ENCODE measurements at regions not wholly inside any gene's neighbourhood (a gene's known extent, or its start where the extent isn't known, plus 50 kb on each side); places are given as distances from the start of the nearest gene placed in this dataset.

DNA sequence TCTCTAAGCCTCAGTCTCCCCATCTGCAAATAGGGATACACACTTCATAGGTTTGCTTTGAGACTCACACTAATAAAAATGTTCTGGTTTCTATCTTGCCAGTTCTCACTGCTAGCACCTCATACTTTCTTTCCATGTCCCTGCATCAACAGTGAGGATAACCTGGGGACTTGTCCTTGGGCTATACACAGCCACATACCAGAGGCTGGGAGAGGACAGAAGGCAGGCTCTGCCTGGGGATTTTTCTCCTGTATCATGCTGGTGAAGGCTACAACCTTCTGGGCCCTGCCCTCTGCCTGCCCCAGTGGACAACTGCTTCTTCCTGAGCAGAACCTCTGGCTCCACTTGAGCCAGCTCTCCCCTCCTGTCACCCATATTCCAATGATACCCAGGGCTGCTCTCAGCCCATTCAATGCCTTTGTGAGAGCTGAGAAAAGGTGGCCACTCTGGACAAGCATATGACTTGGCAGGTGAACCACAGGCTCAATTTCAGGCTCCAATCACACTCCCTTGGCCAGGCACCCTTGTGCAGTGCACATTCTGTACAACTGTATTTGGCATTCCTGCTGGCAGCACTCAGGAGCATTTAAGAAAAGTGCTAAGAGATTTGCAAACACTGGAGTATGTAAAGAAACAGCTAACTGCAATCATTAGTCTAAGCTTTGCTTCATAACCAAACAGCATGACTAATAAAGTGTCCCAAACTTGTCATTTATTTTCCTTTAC, 135.8 kb upstream of the VRK1 start:
- Mint-ChIP-seq H3K4me1 (ENCODE audit: low read depth) (no peaks in the 10 kb centered on the region), H3K9me3 (peaks cover 4% of the 10 kb centered on the region), H3K27me3 (peaks cover 54% of the 10 kb centered on the region), H3K4me3 (no peak overlapping the region), H3K36me3 (ENCODE audit: low read depth) (no peaks in the 10 kb centered on the region), H3K27ac (no peak overlapping the region)

DNA sequence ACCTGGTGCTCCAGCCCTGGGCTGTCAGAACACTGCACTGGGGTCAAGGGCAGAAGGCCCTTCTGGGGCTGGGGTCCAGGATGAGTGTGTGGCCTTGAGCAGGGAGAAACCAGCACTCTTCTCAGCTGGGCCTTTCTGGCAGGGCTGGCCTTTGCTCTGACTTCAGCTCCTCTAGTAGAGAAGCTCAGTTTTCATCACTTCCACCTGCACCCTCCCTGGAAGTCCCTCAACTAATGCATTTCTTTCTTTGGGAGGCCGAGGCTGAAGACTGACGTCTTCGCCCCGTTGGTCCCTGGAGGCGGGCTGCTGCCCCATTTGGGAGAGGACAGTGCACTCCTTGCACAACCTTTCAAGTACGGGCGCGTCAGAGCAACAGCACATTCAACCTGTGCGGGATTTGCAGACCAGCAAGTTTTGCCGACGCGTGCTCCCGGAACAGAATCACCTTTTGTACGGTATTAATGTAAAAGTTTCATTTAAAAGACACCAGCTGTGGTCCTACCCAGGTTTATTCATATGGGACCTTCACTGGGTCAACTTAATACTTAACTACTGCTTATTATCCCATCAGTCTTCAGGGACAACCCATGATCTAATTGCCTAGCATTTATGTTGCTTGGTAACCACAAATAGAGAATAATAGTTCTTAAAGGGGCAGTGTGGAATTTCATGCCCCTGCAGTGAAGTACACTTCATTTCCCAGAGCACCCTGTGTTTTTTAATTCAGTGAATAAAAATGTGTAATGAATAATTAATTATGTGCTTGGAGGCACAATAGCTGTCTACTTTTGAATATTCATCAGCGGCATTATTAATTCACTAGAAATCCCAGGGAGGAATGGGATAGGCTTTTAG, 134.8 kb upstream of the VRK1 start:
- H3K4me1 Mint-ChIP-seq (ENCODE audit: low read depth), result no peaks in the 10 kb centered on the region
- H3K4me3 Mint-ChIP-seq, result no peak overlapping the region
- no peak overlapping the region for H3K27ac Mint-ChIP-seq
- H3K27me3 Mint-ChIP-seq, result peaks cover 55% of the 10 kb centered on the region
- H3K9me3 Mint-ChIP-seq, result peaks cover 4% of the 10 kb centered on the region
- no peaks in the 10 kb centered on the region for H3K36me3 Mint-ChIP-seq (ENCODE audit: low read depth)

DNA sequence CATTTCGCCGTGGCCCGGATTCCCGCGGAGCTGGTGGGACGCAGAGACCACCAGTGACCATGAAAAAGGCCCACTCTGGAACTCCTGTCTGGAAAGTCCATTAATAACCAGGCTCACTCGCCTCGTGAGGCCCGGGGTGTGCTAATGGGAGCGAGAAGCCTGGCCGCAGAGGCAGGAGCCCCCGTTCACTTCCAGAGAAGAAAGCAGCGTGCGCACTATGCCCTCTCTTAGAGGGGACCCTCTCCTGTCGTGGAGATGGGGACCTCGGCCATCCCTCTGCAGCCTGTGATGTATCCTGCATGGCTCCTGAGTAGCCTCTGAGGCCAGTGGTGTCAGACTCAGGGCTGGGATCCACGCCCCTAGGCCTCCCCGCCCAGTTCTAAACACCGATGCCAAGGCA, 134.1 kb upstream of the VRK1 start:
- Mint-ChIP-seq H3K27me3 (peaks cover 54% of the 10 kb centered on the region), H3K4me1 (ENCODE audit: low read depth) (no peaks in the 10 kb centered on the region), H3K36me3 (ENCODE audit: low read depth) (no peaks in the 10 kb centered on the region), H3K4me3 (no peak overlapping the region), H3K27ac (no peak overlapping the region), H3K9me3 (peaks cover 4% of the 10 kb centered on the region)

DNA sequence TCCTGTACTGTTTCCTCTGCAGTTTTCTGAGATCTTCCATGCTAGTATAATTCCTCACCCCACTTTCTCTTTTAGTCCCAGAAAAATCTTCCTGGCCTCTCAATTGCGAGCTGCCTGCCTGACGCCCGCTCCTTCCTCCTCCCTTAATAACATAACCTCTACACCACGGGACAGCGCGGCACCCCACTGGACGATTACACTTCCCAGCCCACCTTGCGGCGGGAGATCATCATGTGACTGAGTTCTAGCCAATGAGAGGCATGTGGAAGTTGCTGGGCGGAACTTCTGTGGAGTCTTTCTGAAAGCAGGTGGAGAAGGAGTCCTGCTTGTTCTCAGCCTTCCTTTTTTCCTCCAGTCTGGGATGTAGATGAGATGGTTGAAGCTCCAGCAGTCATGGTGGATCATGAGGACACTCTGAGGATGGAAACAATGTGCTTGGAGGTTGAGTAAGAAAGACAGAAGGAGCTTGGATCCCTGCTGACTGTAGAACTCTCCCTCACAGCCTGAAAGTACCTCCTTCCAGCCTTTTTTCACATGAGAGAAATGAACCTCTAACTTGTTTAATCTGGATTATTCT, 133.6 kb upstream of the VRK1 start:
- peaks cover 4% of the 10 kb centered on the region for H3K9me3 Mint-ChIP-seq
- H3K27ac Mint-ChIP-seq, result no peak overlapping the region
- peaks cover 54% of the 10 kb centered on the region for H3K27me3 Mint-ChIP-seq
- no peak overlapping the region for H3K4me3 Mint-ChIP-seq
- H3K4me1 Mint-ChIP-seq (ENCODE audit: low read depth), result no peaks in the 10 kb centered on the region
- no peaks in the 10 kb centered on the region for H3K36me3 Mint-ChIP-seq (ENCODE audit: low read depth)

DNA sequence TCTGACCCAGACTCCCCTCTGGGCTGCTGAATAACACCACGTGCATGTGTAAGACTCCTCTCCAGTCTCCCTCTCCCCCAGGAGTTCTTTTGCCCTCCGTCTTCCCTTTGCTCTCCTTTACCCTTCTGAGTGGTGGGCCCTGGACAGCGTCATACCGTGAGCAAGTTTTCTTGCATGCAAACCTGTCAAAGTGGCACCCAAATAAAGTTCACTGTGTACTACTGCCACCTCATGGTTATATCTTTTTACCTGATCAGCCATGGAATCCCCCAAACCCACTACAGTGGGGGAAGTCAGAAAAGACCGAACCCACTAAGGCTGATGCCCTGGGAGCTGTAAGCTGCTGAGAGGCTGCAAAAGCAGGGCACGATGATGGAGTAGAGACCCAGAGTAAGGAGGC, 131.1 kb upstream of the VRK1 start:
- H3K27me3 Mint-ChIP-seq, result peaks cover 35% of the 10 kb centered on the region
- no peak overlapping the region for H3K27ac Mint-ChIP-seq
- no peaks in the 10 kb centered on the region for H3K9me3 Mint-ChIP-seq
- H3K4me3 Mint-ChIP-seq, result no peak overlapping the region
- H3K4me1 Mint-ChIP-seq (ENCODE audit: low read depth), result no peaks in the 10 kb centered on the region
- no peaks in the 10 kb centered on the region for H3K36me3 Mint-ChIP-seq (ENCODE audit: low read depth)

DNA sequence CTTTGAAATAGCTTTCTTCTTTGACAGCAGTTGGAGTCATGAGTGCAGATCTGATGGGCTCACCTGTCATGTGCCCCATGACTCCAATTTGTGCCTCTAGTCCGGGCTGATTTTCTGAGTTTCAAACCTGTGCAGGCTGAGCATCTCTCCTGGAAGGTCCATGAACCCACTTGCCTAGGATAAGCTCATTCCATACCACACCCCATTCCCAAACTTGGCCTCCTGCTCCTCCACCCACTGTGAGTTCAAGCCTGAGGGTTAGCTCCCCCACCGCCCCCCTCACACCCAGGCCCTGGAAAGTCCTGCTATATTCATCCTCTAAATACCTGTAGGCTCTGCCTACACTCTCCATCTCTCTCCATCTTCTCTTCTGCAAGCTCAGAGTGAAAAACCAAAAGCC, 126.8 kb upstream of the VRK1 start:
- Mint-ChIP-seq H3K27me3 (peaks cover 26% of the 10 kb centered on the region), H3K4me3 (no peak overlapping the region), H3K4me1 (ENCODE audit: low read depth) (no peaks in the 10 kb centered on the region), H3K27ac (no peak overlapping the region), H3K36me3 (ENCODE audit: low read depth) (no peaks in the 10 kb centered on the region), H3K9me3 (no peaks in the 10 kb centered on the region)

DNA sequence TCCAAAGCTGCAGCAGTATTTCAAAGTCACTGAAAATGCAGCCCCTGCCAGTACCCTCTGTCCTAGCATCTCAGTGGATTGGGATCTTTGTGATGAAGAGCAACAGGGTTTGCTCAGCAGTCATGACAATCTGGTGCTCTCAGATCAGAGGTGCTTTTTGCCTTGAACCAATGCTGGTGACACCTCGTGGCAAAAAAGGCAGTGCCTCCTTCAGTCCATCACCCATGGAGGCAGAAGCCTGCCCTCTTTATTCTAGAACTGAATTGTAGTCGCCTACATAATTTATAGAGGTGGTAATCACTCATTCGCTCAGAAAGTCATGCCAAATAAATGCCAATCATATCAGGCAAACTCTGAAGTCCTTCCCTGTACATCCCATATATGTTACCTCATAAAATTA, 126.0 kb upstream of the VRK1 start:
- H3K27ac Mint-ChIP-seq, result no peak overlapping the region
- no peaks in the 10 kb centered on the region for H3K36me3 Mint-ChIP-seq (ENCODE audit: low read depth)
- no peaks in the 10 kb centered on the region for H3K9me3 Mint-ChIP-seq
- H3K4me3 Mint-ChIP-seq, result no peak overlapping the region
- H3K27me3 Mint-ChIP-seq, result peaks cover 26% of the 10 kb centered on the region
- H3K4me1 Mint-ChIP-seq (ENCODE audit: low read depth), result no peaks in the 10 kb centered on the region

DNA sequence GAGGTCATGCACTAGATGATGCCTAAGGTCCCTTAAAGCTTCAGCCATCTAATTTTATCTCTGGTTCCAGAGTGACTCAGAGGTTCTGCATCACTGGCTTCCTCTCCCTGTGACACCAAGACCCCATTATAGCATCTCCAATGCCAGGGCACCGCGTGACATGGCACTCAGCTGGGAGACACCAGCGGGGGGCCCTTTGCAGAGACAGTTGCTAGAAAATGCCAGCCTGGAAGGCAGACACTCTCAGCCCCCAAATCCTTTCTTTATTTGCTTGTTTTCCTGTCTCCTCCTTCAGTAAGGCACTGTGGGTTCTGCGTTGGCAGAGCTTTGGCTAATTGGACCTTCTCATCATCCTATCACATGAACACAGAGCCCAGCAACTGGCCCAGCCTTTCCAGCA, 123.5 kb upstream of the VRK1 start:
- Mint-ChIP-seq H3K27ac (no peak overlapping the region), H3K4me3 (no peak overlapping the region), H3K9me3 (no peaks in the 10 kb centered on the region), H3K36me3 (ENCODE audit: low read depth) (no peaks in the 10 kb centered on the region), H3K4me1 (ENCODE audit: low read depth) (no peaks in the 10 kb centered on the region), H3K27me3 (peaks cover 21% of the 10 kb centered on the region)

DNA sequence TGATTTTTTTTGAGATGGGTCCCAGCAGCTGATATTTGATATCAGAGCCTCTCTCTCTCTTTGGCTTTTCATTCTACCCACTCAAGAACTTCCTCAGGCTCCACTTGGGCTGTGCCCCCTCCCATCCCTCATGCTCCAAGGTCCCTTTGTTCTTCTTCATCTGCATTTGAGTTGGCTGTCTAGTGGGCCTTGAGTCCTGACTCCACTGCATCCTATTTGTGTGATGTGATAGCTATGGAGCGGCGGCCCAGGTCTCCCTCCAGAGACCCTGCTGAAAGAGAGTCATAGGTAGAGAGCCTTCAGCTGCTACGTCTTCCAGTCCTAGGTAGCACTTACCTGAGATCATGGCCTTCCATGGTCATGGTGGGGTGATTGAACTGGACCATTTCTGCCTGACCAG, 123.1 kb upstream of the VRK1 start:
- no peaks in the 10 kb centered on the region for H3K9me3 Mint-ChIP-seq
- H3K4me1 Mint-ChIP-seq (ENCODE audit: low read depth), result no peaks in the 10 kb centered on the region
- H3K27ac Mint-ChIP-seq, result no peak overlapping the region
- peaks cover 21% of the 10 kb centered on the region for H3K27me3 Mint-ChIP-seq
- no peak overlapping the region for H3K4me3 Mint-ChIP-seq
- H3K36me3 Mint-ChIP-seq (ENCODE audit: low read depth), result no peaks in the 10 kb centered on the region

DNA sequence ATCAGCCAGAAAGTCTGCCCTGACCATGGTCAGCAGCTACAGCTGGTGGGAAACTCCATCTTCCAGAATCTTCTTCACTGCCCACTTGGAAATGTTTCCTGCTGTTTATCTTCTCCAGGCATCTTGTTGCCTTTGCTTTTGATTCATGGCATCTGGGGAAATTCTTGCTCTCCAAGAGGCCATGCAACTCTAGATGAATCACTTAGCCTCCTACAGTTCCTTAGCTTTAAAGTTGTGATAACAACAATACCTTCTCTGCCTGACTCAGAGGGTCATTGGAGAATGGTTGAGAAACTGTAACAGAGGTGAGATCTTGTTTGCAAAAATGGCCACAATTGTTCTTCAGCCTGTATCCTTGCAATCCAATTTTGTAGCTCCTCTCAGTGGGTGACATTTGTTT, 121.0 kb upstream of the VRK1 start:
- Mint-ChIP-seq H3K36me3 (ENCODE audit: low read depth) (no peaks in the 10 kb centered on the region), H3K27me3 (peaks cover 26% of the 10 kb centered on the region), H3K27ac (no peak overlapping the region), H3K4me3 (no peak overlapping the region), H3K4me1 (ENCODE audit: low read depth) (no peaks in the 10 kb centered on the region), H3K9me3 (no peaks in the 10 kb centered on the region)

DNA sequence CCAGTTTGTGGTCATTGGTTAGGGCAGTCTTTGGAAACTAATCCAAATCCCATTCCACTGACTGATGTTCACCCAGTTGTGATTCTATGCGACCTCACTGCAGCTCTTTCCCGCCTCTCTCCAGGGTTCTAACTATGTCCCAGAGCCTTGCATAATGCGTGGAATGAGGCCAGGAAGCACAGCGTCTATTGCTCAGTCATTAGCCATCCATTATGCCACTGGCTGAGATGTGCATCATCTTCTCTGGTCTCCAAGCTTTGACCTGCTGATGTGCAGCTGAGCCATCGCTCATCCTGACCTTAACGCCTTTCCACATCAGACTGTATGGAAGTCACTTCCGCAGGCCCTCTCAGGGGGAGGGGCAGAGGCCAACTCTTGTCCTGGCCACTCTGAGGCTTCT, 115.4 kb upstream of the VRK1 start:
- no peaks in the 10 kb centered on the region for H3K4me1 Mint-ChIP-seq (ENCODE audit: low read depth)
- H3K27ac Mint-ChIP-seq, result no peak overlapping the region
- H3K27me3 Mint-ChIP-seq, result peaks cover 22% of the 10 kb centered on the region
- H3K36me3 Mint-ChIP-seq (ENCODE audit: low read depth), result no peaks in the 10 kb centered on the region
- no peaks in the 10 kb centered on the region for H3K9me3 Mint-ChIP-seq
- no peak overlapping the region for H3K4me3 Mint-ChIP-seq

DNA sequence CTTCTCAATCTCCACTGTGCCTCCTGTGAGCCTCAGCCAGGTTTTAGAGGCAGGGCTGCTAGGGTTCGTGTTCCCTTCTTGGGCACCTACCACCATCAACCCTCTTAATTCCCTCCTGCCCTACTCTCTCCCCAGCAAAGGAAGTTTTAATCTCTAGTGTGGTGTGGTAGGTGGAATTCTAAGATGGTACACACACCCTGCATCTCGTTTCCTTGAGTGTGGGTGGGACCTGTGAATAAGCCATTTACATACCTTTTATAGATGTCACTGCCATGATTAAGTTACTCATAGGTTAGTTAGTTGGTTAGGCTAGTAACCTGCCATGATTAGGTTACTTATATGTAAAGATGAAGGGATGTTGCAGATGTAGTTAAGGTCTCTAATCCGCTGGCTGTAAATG, 114.8 kb upstream of the VRK1 start:
- Mint-ChIP-seq H3K4me1 (ENCODE audit: low read depth) (no peaks in the 10 kb centered on the region), H3K27me3 (peaks cover 17% of the 10 kb centered on the region), H3K27ac (no peak overlapping the region), H3K9me3 (no peaks in the 10 kb centered on the region), H3K4me3 (no peak overlapping the region), H3K36me3 (ENCODE audit: low read depth) (no peaks in the 10 kb centered on the region)

DNA sequence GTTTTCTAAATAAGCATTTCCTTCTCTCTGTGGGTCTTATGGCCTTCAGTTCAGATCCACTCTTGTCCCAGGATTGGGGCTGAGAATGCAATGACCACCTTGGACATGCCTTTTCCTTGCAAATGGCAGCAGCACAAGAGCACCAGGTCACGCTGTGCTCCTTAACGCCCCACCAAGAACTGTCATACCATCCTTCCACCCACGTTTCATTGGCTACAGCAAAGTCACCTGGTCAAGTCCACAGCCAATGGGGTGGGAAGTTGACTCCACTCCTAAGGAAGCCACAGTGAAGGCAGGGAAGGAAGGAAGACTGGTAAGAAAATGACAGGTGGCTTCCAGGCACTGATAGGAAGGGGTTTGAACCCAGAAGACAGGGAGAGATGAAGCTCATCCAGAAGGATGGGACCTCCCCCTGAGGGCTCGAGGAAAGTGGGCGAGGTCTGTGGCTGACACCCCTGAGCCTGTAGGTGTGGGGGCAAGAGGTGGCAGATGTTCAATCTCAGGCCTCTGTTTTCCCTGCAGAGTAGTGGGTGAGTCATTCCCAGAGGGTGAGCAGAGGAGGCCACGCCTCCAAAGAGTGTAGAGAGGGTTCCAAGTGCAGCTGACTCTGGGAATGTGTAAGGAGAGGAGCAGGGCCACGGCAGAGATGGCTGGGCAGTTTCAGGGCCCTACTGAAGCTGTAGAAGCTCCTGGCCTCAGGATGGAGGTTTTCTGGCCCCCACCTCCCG, 113.5 kb upstream of the VRK1 start:
- H3K27ac Mint-ChIP-seq, result no peak overlapping the region
- no peaks in the 10 kb centered on the region for H3K36me3 Mint-ChIP-seq (ENCODE audit: low read depth)

DNA sequence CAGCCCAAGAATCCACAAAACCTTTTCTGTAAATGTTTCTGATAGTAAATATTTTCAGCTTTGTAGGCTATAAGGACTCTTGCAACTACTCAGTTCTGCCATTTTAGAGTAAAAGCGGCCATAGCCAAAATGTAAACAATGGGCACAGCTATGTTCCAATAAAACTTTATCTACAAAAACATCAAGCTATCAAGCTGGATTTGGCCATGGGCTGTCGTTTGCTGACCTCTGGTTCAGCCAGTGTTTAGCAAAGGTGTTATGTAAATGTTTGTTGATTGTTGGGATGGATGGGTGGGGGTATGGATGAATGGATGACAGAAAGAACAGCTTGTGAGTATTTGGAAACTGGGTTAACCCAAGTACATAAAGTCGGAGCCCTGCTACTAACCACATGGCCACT, 111.1 kb upstream of the VRK1 start:
- Mint-ChIP-seq H3K27ac (no peak overlapping the region), H3K4me3 (no peak overlapping the region), H3K9me3 (no peaks in the 10 kb centered on the region), H3K4me1 (ENCODE audit: low read depth) (no peaks in the 10 kb centered on the region), H3K36me3 (ENCODE audit: low read depth) (no peaks in the 10 kb centered on the region), H3K27me3 (peaks cover 10% of the 10 kb centered on the region)

More for the DNA sequence above, 113.5 kb upstream of the VRK1 start:
- Mint-ChIP-seq H3K4me3 (no peak overlapping the region), H3K27me3 (peaks cover 16% of the 10 kb centered on the region), H3K9me3 (no peaks in the 10 kb centered on the region), H3K4me1 (ENCODE audit: low read depth) (no peaks in the 10 kb centered on the region)

DNA sequence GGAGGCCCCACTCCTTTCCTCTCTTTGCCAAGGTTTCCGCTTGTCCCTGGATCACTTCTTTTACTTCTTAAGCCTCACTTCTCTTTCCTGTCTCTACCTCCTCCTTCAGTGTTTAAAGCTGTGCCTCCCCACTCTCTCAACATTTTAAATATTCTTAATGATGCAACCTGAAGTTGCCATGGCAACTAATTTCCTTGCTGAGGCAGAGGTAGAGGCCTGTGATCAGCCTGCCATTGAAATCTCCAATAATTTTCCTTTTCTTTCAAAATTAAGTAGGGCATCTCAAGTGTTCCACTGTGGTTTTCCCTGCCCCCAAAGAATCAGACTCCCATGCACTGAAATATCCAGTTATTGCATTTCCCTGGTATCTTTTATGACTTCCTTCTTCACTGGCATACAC, 108.6 kb upstream of the VRK1 start:
- H3K36me3 Mint-ChIP-seq (ENCODE audit: low read depth), result no peaks in the 10 kb centered on the region
- H3K27me3 Mint-ChIP-seq, result peaks cover 8% of the 10 kb centered on the region
- no peak overlapping the region for H3K4me3 Mint-ChIP-seq
- H3K9me3 Mint-ChIP-seq, result no peaks in the 10 kb centered on the region
- H3K4me1 Mint-ChIP-seq (ENCODE audit: low read depth), result no peaks in the 10 kb centered on the region
- H3K27ac Mint-ChIP-seq, result no peak overlapping the region

All from stimulated activated naive CD8-positive, alpha-beta T cell treated with anti-CD3 and anti-CD28 coated beads, Interleukin-15, Interleukin-2, amounts not matched to agents 100 ng/mL and 50 ng/mL, for 24 hours (primary cell).